ENCODE measurements at regions not wholly inside any gene's neighbourhood (a gene's known extent, or its start where the extent isn't known, plus 50 kb on each side); places are given as distances from the start of the nearest gene placed in this dataset.

DNA sequence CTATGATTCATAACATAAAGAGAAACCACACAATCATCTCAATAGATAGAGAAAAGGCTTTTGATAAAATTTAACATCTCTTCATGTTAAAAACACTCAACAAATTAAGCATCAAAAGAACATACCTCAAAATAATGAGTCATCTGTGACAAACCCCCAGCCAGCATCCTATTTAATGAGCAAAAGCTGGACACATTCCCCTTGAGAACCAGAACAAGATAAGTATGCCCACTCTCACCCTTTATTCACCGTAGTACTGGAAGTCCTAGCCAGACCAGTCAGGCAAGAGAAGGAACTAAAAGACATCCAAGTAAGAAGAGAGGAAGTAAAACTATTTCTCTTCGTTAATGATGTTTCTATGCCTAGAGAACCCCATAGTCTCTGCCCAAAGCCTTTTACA lies 507.2 kb downstream of the PABPC4L start:
- WGBS (ENCODE audit: insufficient coverage): no CpG with 5 or more reads among the region's 2 CpGs
- no peak overlapping the region for H3K4me3 ChIP-seq (ENCODE audit: low read length)
- H3K4me1 ChIP-seq (ENCODE audit: control insufficient read depth, insufficient read depth, low read length): no peaks in the 10 kb centered on the region
- no peaks in the 10 kb centered on the region for H3K27me3 ChIP-seq (ENCODE audit: control insufficient read depth, insufficient read depth, low read length)
- peaks cover 5% of the 10 kb centered on the region for H3K9me3 ChIP-seq (replicated peaks; ENCODE audit: control insufficient read depth, low read depth, low read length)
- DNase-seq: no peak
- no peaks in the 10 kb centered on the region for H3K36me3 ChIP-seq (ENCODE audit: control insufficient read depth, insufficient read depth, low read length)
- no peak overlapping the region for H3K27ac ChIP-seq (ENCODE audit: low read length)

DNA sequence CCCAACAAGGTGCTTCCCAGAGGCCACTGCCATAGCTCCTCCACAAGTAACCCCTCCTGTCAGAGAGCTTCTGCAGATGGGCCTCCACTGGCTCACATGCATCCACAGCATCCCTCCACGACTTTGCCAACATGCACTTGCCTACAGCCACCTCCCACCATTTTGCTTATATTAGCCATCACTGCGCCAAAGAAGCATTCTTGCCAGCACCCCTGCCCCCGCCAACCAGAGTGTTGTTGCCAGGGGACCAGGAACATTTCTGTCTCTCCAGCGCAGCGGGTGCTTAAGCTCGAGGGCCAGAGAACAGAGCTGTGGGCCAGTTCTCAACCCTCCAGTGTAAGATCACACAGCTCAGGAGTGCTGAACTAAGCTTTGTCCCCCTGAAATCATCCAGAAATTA lies 517.6 kb downstream of the PABPC4L start:
- Histone ChIP-seq H3K27ac (ENCODE audit: low read length) (no peak overlapping the region), H3K36me3 (ENCODE audit: control insufficient read depth, insufficient read depth, low read length) (no peaks in the 10 kb centered on the region), H3K27me3 (ENCODE audit: control insufficient read depth, insufficient read depth, low read length) (no peaks in the 10 kb centered on the region), H3K4me3 (ENCODE audit: low read length) (no peak overlapping the region), H3K9me3 (replicated peaks; ENCODE audit: control insufficient read depth, low read depth, low read length) (peaks cover 2% of the 10 kb centered on the region), H3K4me1 (ENCODE audit: control insufficient read depth, insufficient read depth, low read length) (no peaks in the 10 kb centered on the region)
- DNase-seq: no peak
- WGBS (ENCODE audit: insufficient coverage): 97% methylated on average over 6 of the region's 6 CpGs

DNA sequence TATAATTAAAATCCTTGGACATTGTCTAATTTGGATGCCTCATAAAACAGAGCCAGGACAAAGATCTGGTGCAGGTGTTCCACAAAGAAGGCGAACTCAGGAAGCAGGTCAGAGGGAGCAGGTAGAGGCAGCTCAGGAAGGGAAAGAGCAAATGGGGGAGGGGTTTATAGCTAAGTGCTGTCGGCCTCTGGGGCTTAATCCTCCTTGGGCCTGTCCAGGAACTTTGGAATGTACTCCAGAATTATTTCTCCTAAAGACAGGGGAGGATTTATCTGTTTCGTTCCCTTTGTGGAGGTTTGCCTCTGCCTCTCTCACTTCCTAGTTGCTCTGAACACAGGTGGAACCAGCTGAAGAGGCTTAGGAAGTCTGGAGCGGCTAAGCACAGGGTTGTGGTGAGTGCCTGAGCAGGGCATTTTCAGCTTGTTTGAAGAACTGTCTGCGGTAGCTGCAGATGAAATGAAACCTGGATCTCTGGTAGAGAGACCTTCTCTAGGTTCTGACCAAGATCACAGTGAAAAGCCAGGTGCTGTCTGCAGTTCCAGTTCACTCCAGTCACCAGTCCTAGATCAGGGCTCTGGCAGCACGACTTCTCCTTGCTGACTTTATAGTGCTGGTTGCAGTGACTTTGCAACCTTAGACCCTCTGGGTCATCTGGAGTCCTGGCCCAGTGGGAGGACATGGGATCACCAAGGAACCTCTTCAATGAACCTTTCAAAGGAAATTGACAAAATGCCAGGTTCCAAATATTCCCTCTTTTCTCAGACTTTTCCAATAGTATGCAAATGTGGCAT lies 519.2 kb downstream of the PCDH10 start:
- no peak for DNase-seq
- H3K27me3 ChIP-seq (ENCODE audit: control insufficient read depth, insufficient read depth, low read length): no peaks in the 10 kb centered on the region
- no peak overlapping the region for H3K27ac ChIP-seq (ENCODE audit: low read length)
- H3K4me3 ChIP-seq (ENCODE audit: low read length): no peak overlapping the region
- 51% methylated on average over 4 of the region's 6 CpGs for WGBS (ENCODE audit: insufficient coverage)
- no peaks in the 10 kb centered on the region for H3K36me3 ChIP-seq (ENCODE audit: control insufficient read depth, insufficient read depth, low read length)
- H3K4me1 ChIP-seq (ENCODE audit: control insufficient read depth, insufficient read depth, low read length): no peaks in the 10 kb centered on the region
- no peaks in the 10 kb centered on the region for H3K9me3 ChIP-seq (replicated peaks; ENCODE audit: control insufficient read depth, low read depth, low read length)

DNA sequence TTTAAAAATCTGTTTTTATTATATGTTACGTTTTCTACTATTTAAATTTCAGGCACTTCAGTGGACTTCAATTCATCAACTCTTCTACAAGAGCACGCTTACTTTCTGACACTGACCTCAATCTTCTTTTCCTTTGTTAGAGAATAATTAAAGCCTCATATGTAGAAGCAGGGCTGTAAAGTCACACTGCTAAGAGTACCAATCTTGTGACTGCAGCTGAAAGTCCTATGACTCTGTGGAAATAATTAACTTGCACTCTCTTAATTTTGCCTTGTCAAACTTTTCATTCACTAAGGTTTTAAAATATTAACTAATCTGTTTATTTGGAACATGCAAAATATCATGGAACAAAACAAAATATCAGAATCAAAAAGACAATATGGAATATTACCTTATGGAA lies 498.1 kb downstream of the PCDH10 start:
- Histone ChIP-seq H3K27me3 (ENCODE audit: control insufficient read depth, insufficient read depth, low read length) (no peaks in the 10 kb centered on the region), H3K9me3 (replicated peaks; ENCODE audit: control insufficient read depth, low read depth, low read length) (no peaks in the 10 kb centered on the region), H3K36me3 (ENCODE audit: control insufficient read depth, insufficient read depth, low read length) (no peaks in the 10 kb centered on the region), H3K27ac (ENCODE audit: low read length) (no peak overlapping the region), H3K4me3 (ENCODE audit: low read length) (no peak overlapping the region), H3K4me1 (ENCODE audit: control insufficient read depth, insufficient read depth, low read length) (no peaks in the 10 kb centered on the region)
- no peak for DNase-seq
- WGBS (ENCODE audit: insufficient coverage): no CpG with 5 or more reads among the region's 2 CpGs

DNA sequence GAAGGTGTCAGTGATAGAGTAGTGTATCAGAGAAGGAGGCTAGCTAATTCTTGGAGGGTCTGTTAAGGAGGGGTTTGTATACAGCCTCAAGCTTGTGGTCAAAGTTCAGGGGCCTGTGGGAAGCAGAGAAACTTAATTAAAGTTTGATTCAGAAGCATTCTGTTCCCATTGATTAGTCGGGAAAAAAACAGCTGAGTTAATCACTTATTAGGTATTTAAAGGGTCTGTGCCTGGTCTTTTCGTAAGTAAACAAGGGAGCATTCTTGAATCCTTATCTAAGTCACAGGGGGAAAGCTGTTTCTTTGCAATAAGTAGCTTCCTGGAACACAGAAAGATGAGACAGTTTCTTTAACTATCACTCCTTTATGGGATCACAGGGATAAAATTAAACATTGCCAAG lies 492.1 kb downstream of the PCDH10 start:
- Histone ChIP-seq H3K4me3 (ENCODE audit: low read length) (no peak overlapping the region), H3K4me1 (ENCODE audit: control insufficient read depth, insufficient read depth, low read length) (no peaks in the 10 kb centered on the region), H3K9me3 (replicated peaks; ENCODE audit: control insufficient read depth, low read depth, low read length) (no peaks in the 10 kb centered on the region), H3K27me3 (ENCODE audit: control insufficient read depth, insufficient read depth, low read length) (no peaks in the 10 kb centered on the region), H3K27ac (ENCODE audit: low read length) (no peak overlapping the region), H3K36me3 (ENCODE audit: control insufficient read depth, insufficient read depth, low read length) (no peaks in the 10 kb centered on the region)
- no peak for DNase-seq
- no CpG with 5 or more reads among the region's 2 CpGs for WGBS (ENCODE audit: insufficient coverage)

DNA sequence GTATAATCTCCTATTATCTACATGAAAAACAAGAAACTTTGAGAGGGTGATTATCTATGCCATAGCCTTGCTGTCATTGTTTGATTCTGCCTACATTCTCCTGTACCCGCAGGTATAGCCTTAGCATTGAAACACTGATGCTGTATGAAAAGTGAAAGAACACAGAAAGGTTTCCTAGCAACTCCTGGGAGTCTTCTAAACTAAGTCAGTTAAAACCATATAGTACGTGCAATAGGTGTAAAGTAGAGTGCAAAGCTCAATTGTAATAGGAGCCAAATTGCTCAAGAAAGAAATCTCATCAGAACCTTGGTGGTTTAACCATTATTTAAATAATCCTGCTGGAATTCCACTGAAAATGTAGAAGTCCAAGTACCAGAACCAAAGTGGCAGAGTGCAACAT lies 489.7 kb downstream of the PCDH10 start:
- Histone ChIP-seq H3K27me3 (ENCODE audit: control insufficient read depth, insufficient read depth, low read length) (no peaks in the 10 kb centered on the region), H3K4me3 (ENCODE audit: low read length) (no peak overlapping the region), H3K27ac (ENCODE audit: low read length) (no peak overlapping the region), H3K36me3 (ENCODE audit: control insufficient read depth, insufficient read depth, low read length) (no peaks in the 10 kb centered on the region), H3K9me3 (replicated peaks; ENCODE audit: control insufficient read depth, low read depth, low read length) (no peaks in the 10 kb centered on the region), H3K4me1 (ENCODE audit: control insufficient read depth, insufficient read depth, low read length) (no peaks in the 10 kb centered on the region)
- no CpG with 5 or more reads among the region's 2 CpGs for WGBS (ENCODE audit: insufficient coverage)
- no peak for DNase-seq

DNA sequence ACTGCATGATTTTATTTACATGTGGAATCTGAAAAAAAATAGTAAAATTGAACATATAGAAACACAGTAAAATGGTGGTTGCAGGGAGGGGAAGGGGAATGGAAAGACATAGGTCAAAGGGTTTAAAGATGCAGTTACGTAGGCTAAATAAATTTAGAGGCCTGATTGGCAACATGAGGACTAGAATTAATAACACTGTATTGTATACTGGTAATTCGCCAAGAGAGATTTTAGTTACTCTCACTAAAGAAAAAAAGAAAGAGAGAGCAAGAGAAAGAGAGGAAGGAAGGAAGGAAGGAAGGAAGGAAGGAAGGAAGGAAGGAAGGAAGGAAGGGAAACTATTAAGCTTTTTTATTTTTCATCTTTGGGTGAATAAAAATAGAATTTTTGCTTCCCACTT lies 488.1 kb downstream of the PCDH10 start:
- Histone ChIP-seq H3K27me3 (ENCODE audit: control insufficient read depth, insufficient read depth, low read length) (no peaks in the 10 kb centered on the region), H3K4me3 (ENCODE audit: low read length) (no peak overlapping the region), H3K36me3 (ENCODE audit: control insufficient read depth, insufficient read depth, low read length) (no peaks in the 10 kb centered on the region), H3K4me1 (ENCODE audit: control insufficient read depth, insufficient read depth, low read length) (no peaks in the 10 kb centered on the region), H3K9me3 (replicated peaks; ENCODE audit: control insufficient read depth, low read depth, low read length) (no peaks in the 10 kb centered on the region), H3K27ac (ENCODE audit: low read length) (no peak overlapping the region)
- no peak for DNase-seq
- WGBS (ENCODE audit: insufficient coverage): no CpG with 5 or more reads among the region's 2 CpGs

DNA sequence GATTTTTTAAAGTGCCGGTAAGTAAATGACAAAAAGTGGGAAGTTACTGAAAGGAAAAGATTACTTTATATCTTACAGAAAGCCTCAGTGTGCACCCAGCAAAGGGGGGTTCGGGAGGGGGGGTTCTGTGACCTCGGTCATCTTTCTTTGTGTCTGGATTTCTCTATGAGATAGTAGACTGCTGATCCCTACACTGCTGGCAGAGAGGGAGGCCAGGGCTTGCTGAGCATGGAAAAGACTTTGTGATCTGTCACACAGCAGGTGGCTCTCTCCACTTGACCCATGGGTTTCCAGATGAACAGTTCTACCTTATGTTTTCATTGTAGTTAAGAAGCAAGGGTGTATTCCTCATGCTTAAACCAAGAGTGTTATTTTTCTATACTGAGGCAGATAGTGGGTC lies 475.6 kb downstream of the PCDH10 start:
- no peak overlapping the region for H3K4me3 ChIP-seq (ENCODE audit: low read length)
- DNase-seq: peak; percentile 25
- H3K9me3 ChIP-seq (replicated peaks; ENCODE audit: control insufficient read depth, low read depth, low read length): no peaks in the 10 kb centered on the region
- H3K27me3 ChIP-seq (ENCODE audit: control insufficient read depth, insufficient read depth, low read length): no peaks in the 10 kb centered on the region
- no peaks in the 10 kb centered on the region for H3K36me3 ChIP-seq (ENCODE audit: control insufficient read depth, insufficient read depth, low read length)
- WGBS (ENCODE audit: insufficient coverage): 40% methylated on average over 1 of the region's 3 CpGs
- H3K27ac ChIP-seq (ENCODE audit: low read length): no peak overlapping the region
- H3K4me1 ChIP-seq (ENCODE audit: control insufficient read depth, insufficient read depth, low read length): no peaks in the 10 kb centered on the region

DNA sequence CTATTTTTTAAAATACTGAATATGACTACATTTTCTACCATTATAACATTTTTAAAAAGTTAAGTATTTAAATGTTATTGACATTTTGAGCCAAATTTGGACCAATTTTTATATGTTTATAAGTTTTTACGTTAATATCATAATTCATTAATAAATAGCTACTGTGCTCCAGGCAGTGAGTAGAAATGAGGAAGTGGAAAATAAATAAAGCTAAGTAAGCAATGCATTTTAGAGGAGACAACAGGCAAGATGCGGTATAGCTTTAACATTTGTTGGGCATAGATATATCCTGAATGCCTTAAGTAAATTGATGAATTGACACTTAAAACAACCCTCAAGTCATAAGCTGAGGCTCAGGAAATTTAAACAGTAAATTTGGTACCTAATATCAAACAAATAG lies 474.8 kb downstream of the PCDH10 start:
- Histone ChIP-seq H3K36me3 (ENCODE audit: control insufficient read depth, insufficient read depth, low read length) (no peaks in the 10 kb centered on the region), H3K9me3 (replicated peaks; ENCODE audit: control insufficient read depth, low read depth, low read length) (no peaks in the 10 kb centered on the region), H3K27me3 (ENCODE audit: control insufficient read depth, insufficient read depth, low read length) (no peaks in the 10 kb centered on the region), H3K27ac (ENCODE audit: low read length) (no peak overlapping the region), H3K4me3 (ENCODE audit: low read length) (no peak overlapping the region), H3K4me1 (ENCODE audit: control insufficient read depth, insufficient read depth, low read length) (no peaks in the 10 kb centered on the region)
- peak; percentile 17 for DNase-seq
- no CpG with 5 or more reads among the region's 2 CpGs for WGBS (ENCODE audit: insufficient coverage)

DNA sequence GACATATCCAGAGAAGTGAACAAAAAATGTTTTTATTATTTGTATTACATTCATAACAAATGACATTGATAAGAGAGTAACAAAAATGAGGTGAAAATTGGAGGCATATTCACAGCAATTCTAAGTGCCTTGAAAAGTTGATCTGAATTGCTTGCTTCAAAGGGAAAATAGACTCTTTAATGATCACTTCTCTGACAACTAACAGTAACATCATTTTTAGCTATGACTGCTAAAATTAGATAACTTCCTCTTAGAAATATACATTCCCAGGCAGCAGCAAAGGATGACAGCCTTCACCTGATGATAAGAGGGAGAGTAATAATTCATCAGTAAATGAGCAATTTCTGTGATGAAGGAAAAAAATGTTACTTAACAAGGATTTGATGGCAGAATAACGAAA lies 472.5 kb downstream of the PCDH10 start:
- no CpG with 5 or more reads among the region's 1 CpG for WGBS (ENCODE audit: insufficient coverage)

DNA sequence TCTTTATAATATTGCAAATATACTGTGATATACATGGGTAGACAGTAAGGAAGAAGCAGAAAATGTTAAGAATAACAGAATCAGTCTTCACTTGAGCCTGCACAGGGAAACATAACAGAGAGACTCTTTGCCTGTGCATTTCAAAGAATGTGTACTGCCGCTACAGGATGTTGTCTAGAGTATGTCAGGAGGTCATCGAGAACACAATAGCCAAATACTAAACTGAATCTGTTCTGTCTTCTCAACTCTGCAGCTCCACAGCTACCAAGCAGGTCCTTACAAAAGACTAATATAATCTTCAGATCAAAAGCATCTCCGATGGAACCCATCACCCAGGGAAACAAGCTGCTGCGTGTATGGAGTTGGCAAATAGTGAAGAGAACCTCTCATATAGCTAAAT lies 471.5 kb downstream of the PCDH10 start:
- no peak for DNase-seq
- WGBS (ENCODE audit: insufficient coverage): no CpG with 5 or more reads among the region's 4 CpGs
- H3K4me3 ChIP-seq (ENCODE audit: low read length): no peak overlapping the region

More for the DNA sequence above, 472.5 kb downstream of the PCDH10 start:
- H3K4me1 ChIP-seq (ENCODE audit: control insufficient read depth, insufficient read depth, low read length): no peaks in the 10 kb centered on the region
- H3K27me3 ChIP-seq (ENCODE audit: control insufficient read depth, insufficient read depth, low read length): no peaks in the 10 kb centered on the region
- H3K36me3 ChIP-seq (ENCODE audit: control insufficient read depth, insufficient read depth, low read length): no peaks in the 10 kb centered on the region
- no peaks in the 10 kb centered on the region for H3K9me3 ChIP-seq (replicated peaks; ENCODE audit: control insufficient read depth, low read depth, low read length)
- H3K4me3 ChIP-seq (ENCODE audit: low read length): no peak overlapping the region
- no peak overlapping the region for H3K27ac ChIP-seq (ENCODE audit: low read length)
- DNase-seq: no peak

More for the DNA sequence above, 471.5 kb downstream of the PCDH10 start:
- Histone ChIP-seq H3K36me3 (ENCODE audit: control insufficient read depth, insufficient read depth, low read length) (no peaks in the 10 kb centered on the region), H3K9me3 (replicated peaks; ENCODE audit: control insufficient read depth, low read depth, low read length) (no peaks in the 10 kb centered on the region), H3K27me3 (ENCODE audit: control insufficient read depth, insufficient read depth, low read length) (no peaks in the 10 kb centered on the region), H3K4me1 (ENCODE audit: control insufficient read depth, insufficient read depth, low read length) (no peaks in the 10 kb centered on the region), H3K27ac (ENCODE audit: low read length) (no peak overlapping the region)
